Fibroblast of lung (primary cell): ENCODE measurements at regions not wholly inside any gene's neighbourhood (a gene's known extent, or its start where the extent isn't known, plus 50 kb on each side); places are given as distances from the start of the nearest gene placed in this dataset.

Experiments used
- EZH2 ChIP-seq: IDR thresholded peaks from 2 replicates; pipeline ENCODE4 v1.5.1; 2012; ENCODE audit warnings: low read length, control low read depth, mild to moderate bottlenecking; ENCODE audit errors: missing control alignments
- TF ChIP-seq, protein P1 (sequence below), 2 donors: IDR thresholded peaks in 1 of 2; conservative IDR thresholded peaks in 1 of 2; 1 replicate in 1 of 2; 2 replicates in 1 of 2; pipeline ENCODE4 v1.5.1; 2011 to 2012; ENCODE audit warnings: low read length in 2 of 2, control low read depth in 1 of 2, inconsistent platforms in 1 of 2, low read depth in 1 of 2, mild to moderate bottlenecking in 1 of 2

GRCh38 chr10:62979921-62980320 lies 153.2 kb upstream of the NRBF2 start:
- TF ChIP-seq, protein P1, sequence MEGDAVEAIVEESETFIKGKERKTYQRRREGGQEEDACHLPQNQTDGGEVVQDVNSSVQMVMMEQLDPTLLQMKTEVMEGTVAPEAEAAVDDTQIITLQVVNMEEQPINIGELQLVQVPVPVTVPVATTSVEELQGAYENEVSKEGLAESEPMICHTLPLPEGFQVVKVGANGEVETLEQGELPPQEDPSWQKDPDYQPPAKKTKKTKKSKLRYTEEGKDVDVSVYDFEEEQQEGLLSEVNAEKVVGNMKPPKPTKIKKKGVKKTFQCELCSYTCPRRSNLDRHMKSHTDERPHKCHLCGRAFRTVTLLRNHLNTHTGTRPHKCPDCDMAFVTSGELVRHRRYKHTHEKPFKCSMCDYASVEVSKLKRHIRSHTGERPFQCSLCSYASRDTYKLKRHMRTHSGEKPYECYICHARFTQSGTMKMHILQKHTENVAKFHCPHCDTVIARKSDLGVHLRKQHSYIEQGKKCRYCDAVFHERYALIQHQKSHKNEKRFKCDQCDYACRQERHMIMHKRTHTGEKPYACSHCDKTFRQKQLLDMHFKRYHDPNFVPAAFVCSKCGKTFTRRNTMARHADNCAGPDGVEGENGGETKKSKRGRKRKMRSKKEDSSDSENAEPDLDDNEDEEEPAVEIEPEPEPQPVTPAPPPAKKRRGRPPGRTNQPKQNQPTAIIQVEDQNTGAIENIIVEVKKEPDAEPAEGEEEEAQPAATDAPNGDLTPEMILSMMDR (conservative IDR thresholded peaks at IDR 0.05 in 1 of 2, IDR thresholded peaks at IDR 0.05 in 1 of 2; ENCODE audit: low read depth in 1 of 2, low read length in 2 of 2) = no peak
- no peak for TF ChIP-seq EZH2
